ENCODE measurements at regions not wholly inside any gene's neighbourhood (a gene's known extent, or its start where the extent isn't known, plus 50 kb on each side); places are given as distances from the start of the nearest gene placed in this dataset.

DNA sequence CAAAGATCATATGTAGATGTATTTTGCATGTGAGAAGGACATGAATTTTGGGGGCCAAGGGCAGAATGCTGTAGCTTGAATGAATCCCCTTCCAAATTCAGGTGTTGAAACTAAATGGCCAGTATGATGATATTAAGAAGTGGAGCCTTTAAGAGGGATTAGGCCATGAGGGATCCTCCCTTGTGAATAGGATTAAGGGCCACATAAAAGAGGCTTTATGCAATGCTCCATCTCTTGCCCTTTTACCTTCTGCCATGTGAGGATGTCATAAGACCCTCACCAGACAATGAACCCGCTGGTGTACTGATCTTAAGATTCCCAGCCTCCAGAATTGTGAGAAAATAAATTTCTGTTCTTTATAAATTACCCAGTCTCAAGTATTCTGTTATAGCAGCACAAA, 206.1 kb downstream of the YTHDC2 start:
- TF ChIP-seq, protein P1, sequence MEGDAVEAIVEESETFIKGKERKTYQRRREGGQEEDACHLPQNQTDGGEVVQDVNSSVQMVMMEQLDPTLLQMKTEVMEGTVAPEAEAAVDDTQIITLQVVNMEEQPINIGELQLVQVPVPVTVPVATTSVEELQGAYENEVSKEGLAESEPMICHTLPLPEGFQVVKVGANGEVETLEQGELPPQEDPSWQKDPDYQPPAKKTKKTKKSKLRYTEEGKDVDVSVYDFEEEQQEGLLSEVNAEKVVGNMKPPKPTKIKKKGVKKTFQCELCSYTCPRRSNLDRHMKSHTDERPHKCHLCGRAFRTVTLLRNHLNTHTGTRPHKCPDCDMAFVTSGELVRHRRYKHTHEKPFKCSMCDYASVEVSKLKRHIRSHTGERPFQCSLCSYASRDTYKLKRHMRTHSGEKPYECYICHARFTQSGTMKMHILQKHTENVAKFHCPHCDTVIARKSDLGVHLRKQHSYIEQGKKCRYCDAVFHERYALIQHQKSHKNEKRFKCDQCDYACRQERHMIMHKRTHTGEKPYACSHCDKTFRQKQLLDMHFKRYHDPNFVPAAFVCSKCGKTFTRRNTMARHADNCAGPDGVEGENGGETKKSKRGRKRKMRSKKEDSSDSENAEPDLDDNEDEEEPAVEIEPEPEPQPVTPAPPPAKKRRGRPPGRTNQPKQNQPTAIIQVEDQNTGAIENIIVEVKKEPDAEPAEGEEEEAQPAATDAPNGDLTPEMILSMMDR (IDR thresholded peaks at IDR 0.05), result no peak
- TF ChIP-seq ZFX (IDR thresholded peaks at IDR 0.05; ENCODE audit: borderline replicate concordance), result no peak
- H3K27ac ChIP-seq, result no peak overlapping the region

DNA sequence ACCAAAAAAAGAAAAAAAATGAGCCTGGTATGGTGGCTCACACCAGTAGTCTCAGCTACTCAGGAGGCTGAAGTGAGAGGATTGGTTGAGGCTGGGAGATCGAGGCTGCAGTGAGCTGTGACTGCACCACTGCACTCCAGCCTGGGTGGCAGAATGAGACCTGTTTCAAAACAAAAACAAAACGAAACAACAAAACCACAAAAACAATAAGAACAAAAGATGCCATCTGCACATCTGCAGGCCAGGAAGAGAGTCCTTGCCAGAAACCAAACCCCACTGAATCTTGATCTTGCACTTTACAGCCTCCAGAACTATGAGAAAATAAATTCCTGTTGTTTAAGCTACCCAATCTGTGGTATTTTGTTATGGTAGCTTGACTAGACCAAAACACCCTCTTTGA, 207.7 kb downstream of the YTHDC2 start:
- TF ChIP-seq, protein P1 (IDR thresholded peaks at IDR 0.05), result no peak
- TF ChIP-seq ZFX (IDR thresholded peaks at IDR 0.05; ENCODE audit: borderline replicate concordance), result no peak

DNA sequence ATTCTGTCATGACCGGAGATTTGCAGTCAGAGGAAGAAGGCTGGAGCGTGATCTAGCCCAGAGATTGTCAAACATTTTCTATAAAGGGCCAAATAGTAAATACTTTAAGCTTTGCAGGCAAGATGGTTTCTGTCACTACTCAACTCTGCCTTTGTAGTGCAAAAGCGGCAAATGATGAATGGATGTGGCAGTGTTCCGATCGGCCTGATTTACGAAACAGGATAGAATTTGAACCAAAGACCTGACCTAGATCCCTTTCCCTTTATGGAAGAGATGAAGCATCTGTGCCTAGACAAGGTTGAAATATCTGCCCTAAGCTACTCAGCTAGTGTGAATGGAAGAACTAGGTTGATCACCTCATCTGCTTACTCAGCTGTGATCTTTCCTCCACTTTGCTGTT, 209.5 kb downstream of the YTHDC2 start:
- H3K27ac ChIP-seq, result no peak overlapping the region
- TF ChIP-seq ZFX (IDR thresholded peaks at IDR 0.05; ENCODE audit: borderline replicate concordance), result no peak
- TF ChIP-seq, protein P1 (IDR thresholded peaks at IDR 0.05), result no peak

More for the DNA sequence above, 207.7 kb downstream of the YTHDC2 start:
- no peak overlapping the region for H3K27ac ChIP-seq

DNA sequence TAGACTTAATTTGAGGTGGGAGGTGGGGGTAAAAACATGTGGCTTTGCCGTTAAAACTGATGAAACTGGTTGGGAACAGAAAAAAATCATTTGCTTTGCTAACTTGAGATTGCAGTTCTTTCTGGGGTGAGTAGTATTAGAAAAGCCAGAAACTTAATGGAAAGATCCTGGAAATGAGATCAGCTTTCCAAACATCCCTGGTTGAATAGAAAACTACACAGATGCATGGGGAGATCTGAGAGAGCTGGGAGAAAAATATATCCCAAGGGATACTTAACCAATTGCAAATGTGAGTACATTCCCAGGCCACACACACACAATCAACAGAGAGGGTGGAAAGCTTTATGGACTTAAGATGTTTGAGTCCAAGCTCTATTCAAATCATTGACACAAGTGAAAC, 222.3 kb downstream of the YTHDC2 start:
- TF ChIP-seq, protein P1 (IDR thresholded peaks at IDR 0.05), result no peak
- no peak for TF ChIP-seq ZFX (IDR thresholded peaks at IDR 0.05; ENCODE audit: borderline replicate concordance)
- H3K27ac ChIP-seq, result no peak overlapping the region

DNA sequence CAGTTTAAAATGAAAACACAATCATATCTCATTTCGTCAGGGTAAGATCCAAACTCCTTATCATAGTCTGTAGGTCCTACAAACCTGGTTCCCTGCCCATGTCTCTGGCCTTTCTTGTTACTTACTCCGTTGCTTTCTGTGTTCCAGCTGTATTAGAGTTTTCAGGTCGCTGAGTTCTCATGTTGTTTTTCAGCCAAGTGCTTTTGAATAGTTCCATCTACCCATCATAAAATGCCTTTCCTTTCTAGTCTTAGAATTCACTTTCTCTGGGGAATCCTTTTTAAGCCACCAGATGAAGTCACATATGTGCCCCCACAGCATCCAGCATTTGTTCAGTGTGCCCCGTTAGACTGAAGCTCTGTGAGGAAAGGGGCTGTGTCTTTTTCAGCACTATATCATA, 228.7 kb downstream of the YTHDC2 start:
- TF ChIP-seq, protein P1 (IDR thresholded peaks at IDR 0.05), result no peak
- no peak for TF ChIP-seq ZFX (IDR thresholded peaks at IDR 0.05; ENCODE audit: borderline replicate concordance)
- no peak overlapping the region for H3K27ac ChIP-seq

DNA sequence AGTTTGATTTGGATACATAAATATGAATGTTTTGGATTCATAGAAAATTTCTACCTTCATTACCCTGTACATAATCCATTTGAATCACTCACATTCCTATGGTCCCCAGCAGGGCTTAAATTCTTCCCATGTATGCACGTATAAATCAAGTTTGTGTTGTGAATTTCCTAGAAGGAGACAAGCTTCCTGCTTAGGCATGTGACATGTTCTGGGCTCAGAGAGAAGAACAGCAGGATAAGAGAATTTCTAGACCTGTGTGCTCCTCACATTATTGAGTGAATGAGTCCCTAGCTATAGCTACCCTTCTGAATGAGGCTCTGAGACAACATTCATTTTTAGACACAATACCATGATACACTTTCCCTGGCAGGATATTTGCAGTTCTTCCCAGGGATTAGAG, 229.1 kb downstream of the YTHDC2 start:
- no peak for TF ChIP-seq ZFX (IDR thresholded peaks at IDR 0.05; ENCODE audit: borderline replicate concordance)
- TF ChIP-seq, protein P1 (IDR thresholded peaks at IDR 0.05), result no peak
- H3K27ac ChIP-seq, result no peak overlapping the region

DNA sequence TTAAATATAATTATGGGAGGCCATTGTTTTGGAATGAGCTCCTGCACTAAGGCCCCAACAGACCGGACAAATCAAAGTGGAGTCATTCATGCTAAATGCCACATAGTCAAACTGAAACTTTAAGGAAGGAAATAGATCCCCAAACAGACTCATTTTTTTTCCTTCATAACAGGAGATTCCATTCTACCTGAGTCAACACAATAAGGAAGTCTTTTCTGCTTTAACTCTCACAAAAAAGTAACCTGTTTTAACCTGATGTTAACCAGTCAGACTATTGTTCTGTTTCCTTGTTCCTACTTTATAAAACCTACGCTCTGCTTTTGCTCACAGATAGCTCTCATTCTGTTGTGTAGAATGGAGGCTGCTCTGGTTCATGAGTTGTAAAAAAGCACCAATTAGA, 234.9 kb downstream of the YTHDC2 start:
- no peak for TF ChIP-seq ZFX (IDR thresholded peaks at IDR 0.05; ENCODE audit: borderline replicate concordance)
- TF ChIP-seq, protein P1 (IDR thresholded peaks at IDR 0.05), result no peak
- no peak overlapping the region for H3K27ac ChIP-seq
